GM12878 (cell line): ENCODE measurements at regions not wholly inside any gene's neighbourhood (a gene's known extent, or its start where the extent isn't known, plus 50 kb on each side); places are given as distances from the start of the nearest gene placed in this dataset.

ENCODE experiments used
- ATAC-seq: fragments of 200-7000 bp; cut with Tn5 transposase; 3 replicates; pipeline ENCODE4 v1.9.1; 2020; ENCODE audit warnings: mild to moderate bottlenecking, moderate library complexity
- BruUV-seq: library from RNA; stranded (reverse); fragments of 400-500 nt; replicated peaks from 2 replicates; lab custom pipeline; 2021; lab: Mats Ljungman, UMichigan
- CTCF ChIA-PET: fragments of 300-600 bp; sonication (Branson Sonifier 250); formaldehyde crosslinking; extraction: SDS; loops from one replicate; lab custom pipeline; 2021; ENCODE audit warnings: inconsistent platforms; lab: Yijun Ruan, JAX
- POLR2A ChIA-PET: fragments of 350-600 bp; formaldehyde crosslinking; extraction: SDS; loops from one replicate; lab custom pipeline; 2021; ENCODE audit warnings: inconsistent platforms; lab: Charles Lee
- RAD21 ChIA-PET: fragments of 300-600 bp; sonication (Branson Sonifier 250); formaldehyde crosslinking; loops from one replicate; lab custom pipeline; 2023; ENCODE audit warnings: antibody characterized with exemption; ENCODE audit not compliant: unreplicated experiment; lab: Charles Lee
- SMC1A ChIA-PET: fragments of 300-600 bp; sonication (Branson Sonifier 250); formaldehyde crosslinking; loops from one replicate; lab custom pipeline; 2023; ENCODE audit not compliant: unreplicated experiment, uncharacterized antibody; lab: Charles Lee
- DNase-seq: peaks from one replicate; pipeline ENCODE4 v3.0.0-alpha.2; 2011; ENCODE audit warnings: low read depth, low spot score
- FAIRE-seq: peaks from 3 replicates; lab custom pipeline; 2011; peaks lifted over from hg19 to GRCh38; lab: Jason Lieb, UNC
- H2AFZ ChIP-seq: 2 replicates; pipeline ENCODE4 v1.6.0; 2011; ENCODE audit warnings: low read depth, low read length, control low read depth; ENCODE audit not compliant: control insufficient read depth
- H3K27ac ChIP-seq: 2 replicates; pipeline ENCODE4 v1.5.1; 2011; ENCODE audit warnings: control low read depth; ENCODE audit not compliant: control insufficient read depth, insufficient read depth
- H3K27me3 ChIP-seq, 2 experiments: replicated peaks in 1 of 2; 2 replicates each; pipeline versions ENCODE4 v1.6.0 to v1.6.1; 2011; ENCODE audit warnings: low read length in 1 of 2; ENCODE audit not compliant: control insufficient read depth in 2 of 2, insufficient read depth in 2 of 2
- H3K36me3 ChIP-seq, 2 experiments: 2 replicates each; pipeline ENCODE4 v1.5.1; 2011; ENCODE audit warnings: low read length in 1 of 2; ENCODE audit not compliant: control insufficient read depth in 2 of 2, insufficient read depth in 2 of 2
- H3K4me1 ChIP-seq: 2 replicates; pipeline ENCODE4 v1.6.1; 2011; ENCODE audit warnings: mild to moderate bottlenecking, low read length, moderate library complexity, mixed read lengths; ENCODE audit not compliant: control insufficient read depth, insufficient read depth
- H3K4me2 ChIP-seq: 2 replicates; pipeline ENCODE4 v1.6.0; 2011; ENCODE audit warnings: control low read depth; ENCODE audit not compliant: control insufficient read depth, insufficient read depth
- H3K4me3 ChIP-seq: fragments of 200-600 bp; sonication (generic); 2 replicates; pipeline ENCODE4 v1.5.1; 2016
- H3K79me2 ChIP-seq: 2 replicates; pipeline ENCODE4 v1.6.0; 2011; ENCODE audit warnings: low read length; ENCODE audit not compliant: control insufficient read depth, insufficient read depth
- H3K9ac ChIP-seq: 2 replicates; pipeline ENCODE4 v1.8.0; 2011; ENCODE audit warnings: low read length, control low read depth, mixed read lengths; ENCODE audit not compliant: control insufficient read depth, insufficient read depth
- H3K9me3 ChIP-seq: replicated peaks from 3 replicates; pipeline ENCODE4 v1.5.1; 2011; ENCODE audit warnings: mild to moderate bottlenecking, low read length; ENCODE audit not compliant: control insufficient read depth, insufficient read depth
- H4K20me1 ChIP-seq: 2 replicates; pipeline ENCODE4 v1.6.0; 2011; ENCODE audit not compliant: control insufficient read depth, insufficient read depth
- BCL11A ChIP-seq: IDR thresholded peaks from 2 replicates; pipeline ENCODE4 v1.6.1; 2011; ENCODE audit warnings: low read depth, low read length
- BCL3 ChIP-seq: IDR thresholded peaks from 2 replicates; pipeline ENCODE4 v1.6.1; 2011; ENCODE audit warnings: borderline replicate concordance, low read depth, mild to moderate bottlenecking, moderate library complexity, low read length; ENCODE audit not compliant: insufficient read depth, poor library complexity, severe bottlenecking
- EED ChIP-seq: sonication (generic); IDR thresholded peaks from 2 replicates; pipeline ENCODE4 v1.6.1; 2016; ENCODE audit warnings: antibody characterized with exemption, low read depth
- EP300 ChIP-seq, 2 experiments: fragments of 150-350 bp in 1 of 2; IDR thresholded peaks; 2 replicates each; pipeline ENCODE4 v1.6.1; 2011 to 2012; ENCODE audit warnings: low read depth in 2 of 2, low read length in 2 of 2, borderline replicate concordance in 1 of 2, improper control_type of control experiment in 1 of 2, inconsistent platforms in 1 of 2; ENCODE audit not compliant: control insufficient read depth in 1 of 2
- EZH2 ChIP-seq: IDR thresholded peaks from 2 replicates; pipeline ENCODE4 v1.6.1; 2012; ENCODE audit warnings: low read depth, mild to moderate bottlenecking, control low read depth, inconsistent platforms, low read length, borderline replicate concordance; ENCODE audit not compliant: control insufficient read depth
- FOXK2 ChIP-seq: fragments of 450-650 bp; IDR thresholded peaks from 2 replicates; pipeline ENCODE4 v1.6.1; 2017; ENCODE audit warnings: mild to moderate bottlenecking, moderate library complexity
- IKZF1 ChIP-seq: fragments of 450-650 bp; conservative IDR thresholded peaks from 2 replicates; pipeline ENCODE4 v1.6.1; 2017; ENCODE audit warnings: antibody characterized with exemption, mild to moderate bottlenecking
- MEF2A ChIP-seq: IDR thresholded peaks from 2 replicates; pipeline ENCODE4 v1.6.1; 2011; ENCODE audit warnings: low read depth, mild to moderate bottlenecking, low read length, moderate library complexity; ENCODE audit not compliant: insufficient read depth
- MXI1 ChIP-seq: fragments of 150-350 bp; IDR thresholded peaks from 2 replicates; pipeline ENCODE4 v1.6.1; 2011; ENCODE audit warnings: low read depth, mild to moderate bottlenecking, inconsistent platforms, low read length, improper control_type of control experiment
- NRF1 ChIP-seq: conservative IDR thresholded peaks from 2 replicates; pipeline ENCODE4 v1.6.1; 2011; ENCODE audit warnings: mild to moderate bottlenecking, low read depth, low read length, improper control_type of control experiment
- PAX8 ChIP-seq: fragments of 450-650 bp; IDR thresholded peaks from 2 replicates; pipeline ENCODE4 v1.6.1; 2017; ENCODE audit warnings: mild to moderate bottlenecking, moderate library complexity
- SMARCA5 ChIP-seq: fragments of 450-650 bp; IDR thresholded peaks from 2 replicates; pipeline ENCODE4 v1.6.1; 2017; ENCODE audit warnings: mild to moderate bottlenecking
- SPI1 ChIP-seq: IDR thresholded peaks from 2 replicates; pipeline ENCODE4 v1.6.1; 2011; ENCODE audit warnings: low read depth, mild to moderate bottlenecking, low read length, moderate library complexity, borderline replicate concordance; ENCODE audit not compliant: insufficient read depth
- STAT1 ChIP-seq: fragments of 450-650 bp; conservative IDR thresholded peaks from 2 replicates; pipeline ENCODE4 v1.6.1; 2014; ENCODE audit warnings: antibody characterized with exemption, mild to moderate bottlenecking
- TCF12 ChIP-seq: IDR thresholded peaks from 2 replicates; pipeline ENCODE4 v1.6.1; 2011; ENCODE audit warnings: low read depth, mild to moderate bottlenecking, low read length
- TCF3 ChIP-seq: IDR thresholded peaks from 2 replicates; pipeline ENCODE4 v1.6.1; 2012; ENCODE audit warnings: low read depth, mild to moderate bottlenecking, low read length, borderline replicate concordance; ENCODE audit not compliant: insufficient read depth
- TCF7 ChIP-seq: IDR thresholded peaks from 2 replicates; pipeline ENCODE4 v1.6.1; 2014; ENCODE audit warnings: antibody characterized with exemption, borderline replicate concordance
- ZBTB33 ChIP-seq: fragments of 450-650 bp; IDR thresholded peaks from 2 replicates; pipeline ENCODE4 v1.6.1; 2017; ENCODE audit warnings: mild to moderate bottlenecking
- WGBS: methylation state at CpG from one replicate; pipeline ENCODE4 v1.1.6; 2016; ENCODE audit warnings: low lambda C conversion rate; ENCODE audit not compliant: insufficient replicate concordance, insufficient coverage; ENCODE audit errors: missing lambda C conversion rate; 5-methylcytosine and 5-hydroxymethylcytosine counted together
- in situ Hi-C: fragments of 300-500 bp; cut with MboI; formaldehyde crosslinking; loops from 9 replicates; pipeline ENCODE4 v1.14.3; 2018; ENCODE audit warnings: mixed read lengths
- intact Hi-C: fragments of 100-400 bp; cut with micrococcal nuclease; formaldehyde crosslinking; loops from one replicate; pipeline ENCODE4 v1.14.2; 2022; ENCODE audit not compliant: unreplicated experiment

- CTCF ChIA-PET, result interaction anchor here (1.1 to 1.2 kb wide), 2 partner anchors 18 to 67 kb away, joined by 3 to 4 read pairs; no protein-coding TSS in a partner anchor
- in situ Hi-C loops (no loop called here), intact Hi-C loops (no loop called here)
- Histone ChIP-seq H3K27ac (no peak overlapping the region), H3K4me1 (peaks cover 8% of the 10 kb centered on the region; the same call in 1 of the 2 replicates), H3K27me3 (no peaks in the 10 kb centered on the region), H3K36me3 (no peaks in the 10 kb centered on the region), H3K4me2 (no peak overlapping the region), H3K9ac (no peak overlapping the region), H3K4me3 (no peak overlapping the region), H3K79me2 (no peaks in the 10 kb centered on the region), H2AFZ (no peak overlapping the region), H3K9me3 (peaks cover 5% of the 10 kb centered on the region; the same call in 2 of the 3 replicates), H4K20me1 (no peaks in the 10 kb centered on the region)
- BruUV-seq, result no TSS peak
- no peak for DNase-seq
- no peak for ATAC-seq
- TF ChIP-seq STAT1, result no peak
- no peak for TF ChIP-seq BCL3
- no peak for TF ChIP-seq MXI1
- TF ChIP-seq MEF2A, result no peak
- TF ChIP-seq TCF7, result no peak
- TF ChIP-seq IKZF1, result no peak
- no peak for TF ChIP-seq BCL11A
- TF ChIP-seq NRF1, result no peak
- TF ChIP-seq SPI1, result no peak
- TF ChIP-seq FOXK2, result no peak
- no peak for TF ChIP-seq ZBTB33
- no peak for TF ChIP-seq PAX8
- no peak for TF ChIP-seq EP300 (IDR thresholded peaks at IDR 0.05; ENCODE audit: borderline replicate concordance in 1 of 2, control insufficient read depth in 1 of 2, low read depth in 2 of 2, low read length in 2 of 2)
- TF ChIP-seq SMARCA5, result no peak
- no peak for TF ChIP-seq EZH2
- TF ChIP-seq TCF12, result no peak
- TF ChIP-seq EED, result no peak
- TF ChIP-seq TCF3, result no peak
- RAD21 ChIA-PET, result interaction anchor here (0.6 to 1.5 kb wide), 2 partner anchors 138 to 229 kb away, joined by 3 to 5 read pairs; no protein-coding TSS in a partner anchor
- no peak for FAIRE-seq
- POLR2A ChIA-PET, result no interaction called here
- 32% methylated on average over 6 of the region's 6 CpGs for WGBS
- SMC1A ChIA-PET, result interaction anchor here (0.9 to 1.3 kb wide), 4 partner anchors 8 to 101 kb away, joined by 3 read pairs; no protein-coding TSS in a partner anchor
Observed at GRCh38 chr6:156583083-156583482, 194.1 kb upstream of the ARID1B start.
